HG03442 (cell line): ENCODE measurements at regions not wholly inside any gene's neighbourhood (a gene's known extent, or its start where the extent isn't known, plus 50 kb on each side); places are given as distances from the start of the nearest gene placed in this dataset.
"Not testable (repeated sequence)": the region's sequence is repeated elsewhere in the genome, so short reads cannot be mapped to it uniquely, and the experiment has no call there.

Experiments used
- ATAC-seq: cut with Tn5 transposase; IDR thresholded peaks from one replicate; pipeline ENCODE4 v1.9.1; 2021; ENCODE audit warnings: mild to moderate bottlenecking, moderate library complexity; ENCODE audit not compliant: unreplicated experiment

GRCh38 chr1:120465900-120466299 is 51.1 kb downstream of the NBPF8 start:
- ATAC-seq = not testable (repeated sequence)

- not testable (repeated sequence) for ATAC-seq
Measured at GRCh38 chr1:120477663-120478062, 62.8 kb downstream of the NBPF8 start.

GRCh38 chr1:120478400-120478799 is 63.6 kb downstream of the NBPF8 start:
- not testable (repeated sequence) for ATAC-seq

GRCh38 chr1:120487542-120487941 is 72.7 kb downstream of the NBPF8 start:
- not testable (repeated sequence) for ATAC-seq

- not testable (repeated sequence) for ATAC-seq
Measured at GRCh38 chr1:120489217-120489616, 74.4 kb downstream of the NBPF8 start.

- not testable (repeated sequence) for ATAC-seq
Measured at GRCh38 chr1:120497145-120497544, 82.3 kb downstream of the NBPF8 start.

GRCh38 chr1:120503284-120503683 is 88.4 kb downstream of the NBPF8 start:
- ATAC-seq = not testable (repeated sequence)

GRCh38 chr1:120506352-120506751 is 91.5 kb downstream of the NBPF8 start:
- ATAC-seq = not testable (repeated sequence)

GRCh38 chr1:120508351-120508750 is 93.5 kb downstream of the NBPF8 start:
- ATAC-seq = not testable (repeated sequence)

GRCh38 chr1:120509258-120509657 is 94.4 kb downstream of the NBPF8 start:
- not testable (repeated sequence) for ATAC-seq

- not testable (repeated sequence) for ATAC-seq
Measured at GRCh38 chr1:120513099-120513498, 98.3 kb downstream of the NBPF8 start.

- not testable (repeated sequence) for ATAC-seq
Measured at GRCh38 chr1:120513531-120513930, 98.7 kb downstream of the NBPF8 start.

GRCh38 chr1:120519196-120519595 is 104.4 kb downstream of the NBPF8 start:
- not testable (repeated sequence) for ATAC-seq

GRCh38 chr1:120524416-120524815 is 109.6 kb downstream of the NBPF8 start:
- not testable (repeated sequence) for ATAC-seq

- not testable (repeated sequence) for ATAC-seq
Measured at GRCh38 chr1:120525386-120525785, 110.6 kb downstream of the NBPF8 start.

GRCh38 chr1:120529475-120530089 is 114.7 kb downstream of the NBPF8 start:
- ATAC-seq = not testable (repeated sequence)

GRCh38 chr1:120531455-120531854 is 116.6 kb downstream of the NBPF8 start:
- ATAC-seq = not testable (repeated sequence)

GRCh38 chr1:120534361-120535047 is 119.7 kb downstream of the NBPF8 start:
- ATAC-seq = peak; percentile 78

- peak; percentile 75 for ATAC-seq
Measured at GRCh38 chr1:120535052-120535451, 120.2 kb downstream of the NBPF8 start.

GRCh38 chr1:120541394-120541793 is 126.6 kb downstream of the NBPF8 start:
- not testable (repeated sequence) for ATAC-seq

GRCh38 chr1:120542365-120542764 is 127.5 kb downstream of the NBPF8 start:
- not testable (repeated sequence) for ATAC-seq

GRCh38 chr1:120542940-120543339 is 128.1 kb downstream of the NBPF8 start:
- not testable (repeated sequence) for ATAC-seq
